Activated gamma-delta T cell treated with anti-CD3 and anti-CD28 coated beads, Interleukin-2, amount 50 U/mL, for 16 hours (primary cell): ENCODE measurements at regions not wholly inside any gene's neighbourhood (a gene's known extent, or its start where the extent isn't known, plus 50 kb on each side); places are given as distances from the start of the nearest gene placed in this dataset.

Experiments
- DNase-seq: peaks from one replicate; pipeline ENCODE4 v3.0.0-alpha.2; 2020; ENCODE audit warnings: low read depth

DNA sequence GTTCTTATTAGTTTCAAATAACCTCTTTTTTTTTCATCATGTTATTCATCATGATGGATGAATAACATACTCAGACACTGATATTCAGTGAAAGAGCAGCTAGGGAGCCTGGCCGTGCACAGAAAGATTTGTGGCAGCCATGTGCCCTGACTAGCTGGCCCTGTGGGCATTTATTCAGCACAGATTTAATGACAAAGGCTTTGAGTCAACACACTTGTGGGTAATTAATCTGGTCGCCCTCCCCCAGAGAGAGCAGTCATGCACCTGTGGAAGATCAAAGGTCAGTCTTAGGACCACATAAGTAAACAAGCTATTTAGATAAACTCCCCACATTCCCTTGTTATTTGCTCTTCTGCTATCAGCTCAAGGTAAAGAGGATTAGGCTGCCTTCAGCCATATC is 153.2 kb upstream of the HMCN1 start:
- no peak for DNase-seq

DNA sequence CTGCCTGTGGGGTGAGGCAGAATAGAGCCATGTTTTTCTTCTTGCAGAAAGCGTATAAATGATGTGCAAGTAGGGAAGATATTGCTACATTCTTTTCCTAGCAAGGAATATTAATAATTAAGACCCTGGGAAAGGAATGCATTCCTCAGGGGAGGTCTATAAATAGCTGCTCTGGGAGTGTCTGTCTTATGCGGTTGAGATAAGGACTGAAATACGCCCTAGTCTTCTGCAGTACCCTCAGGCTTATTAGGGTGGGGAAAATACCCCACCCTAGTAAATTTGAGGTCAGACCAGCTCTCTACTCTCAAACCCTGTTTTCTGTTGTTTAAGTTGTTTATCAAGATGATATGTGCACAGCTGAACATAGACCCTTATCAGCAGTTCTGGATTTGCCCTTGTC is 155.9 kb upstream of the HMCN1 start:
- no peak for DNase-seq

- DNase-seq = no peak
These were observed 159.9 kb upstream of the HMCN1 start for GRCh38 chr1:185574139-185574875.

- no peak for DNase-seq
These were observed 160.5 kb upstream of the HMCN1 start for GRCh38 chr1:185573677-185574076.

DNA sequence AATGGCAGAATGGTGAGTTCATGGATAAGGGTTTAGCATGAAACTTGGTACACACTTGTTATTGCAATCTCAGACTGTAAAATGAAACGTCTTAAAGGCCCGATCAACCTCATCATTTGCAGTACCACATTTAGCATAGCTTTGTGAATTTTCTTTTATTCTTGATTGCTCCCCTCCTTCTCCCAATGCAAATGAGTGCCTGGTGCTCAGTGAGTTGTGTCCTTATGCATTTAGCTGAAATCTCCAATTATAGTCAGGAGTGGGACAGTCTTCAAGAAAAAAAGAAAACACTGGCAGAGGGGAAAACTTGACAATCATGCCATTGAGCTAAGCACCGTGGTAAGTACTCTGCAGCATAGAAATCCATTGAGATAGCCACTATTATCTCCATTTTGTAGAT is 161.0 kb upstream of the HMCN1 start:
- no peak for DNase-seq

GRCh38 chr1:185570962-185571361 is 163.2 kb upstream of the HMCN1 start:
- DNase-seq = no peak

- DNase-seq = no peak
These were observed 165.8 kb upstream of the HMCN1 start for GRCh38 chr1:185568155-185569123.

- no peak for DNase-seq
These were observed 166.8 kb upstream of the HMCN1 start for GRCh38 chr1:185567440-185567839.

- peak; percentile 29 for DNase-seq
These were observed 167.2 kb upstream of the HMCN1 start for GRCh38 chr1:185566995-185567394.

DNA sequence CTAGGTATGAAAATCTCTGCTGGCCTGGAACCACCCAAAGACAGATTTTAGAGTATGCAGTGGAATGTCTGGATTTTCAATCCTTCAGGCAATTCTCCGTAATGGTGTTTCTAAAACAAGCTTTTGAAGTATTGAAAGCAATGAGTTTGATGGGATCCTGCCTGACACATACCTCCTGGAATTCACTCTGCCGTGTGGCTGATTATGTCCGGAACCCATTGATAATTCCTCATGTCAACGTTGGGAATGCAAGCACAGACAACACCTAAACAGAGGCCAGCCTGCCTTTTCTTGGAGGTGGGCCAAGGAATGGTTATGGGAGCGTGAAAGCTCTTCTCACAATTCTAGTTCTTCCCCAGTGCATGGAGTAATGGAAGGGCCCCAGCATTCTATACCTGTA is 168.9 kb upstream of the HMCN1 start:
- no peak for DNase-seq

GRCh38 chr1:185564816-185565215 is 169.4 kb upstream of the HMCN1 start:
- DNase-seq = no peak

DNA sequence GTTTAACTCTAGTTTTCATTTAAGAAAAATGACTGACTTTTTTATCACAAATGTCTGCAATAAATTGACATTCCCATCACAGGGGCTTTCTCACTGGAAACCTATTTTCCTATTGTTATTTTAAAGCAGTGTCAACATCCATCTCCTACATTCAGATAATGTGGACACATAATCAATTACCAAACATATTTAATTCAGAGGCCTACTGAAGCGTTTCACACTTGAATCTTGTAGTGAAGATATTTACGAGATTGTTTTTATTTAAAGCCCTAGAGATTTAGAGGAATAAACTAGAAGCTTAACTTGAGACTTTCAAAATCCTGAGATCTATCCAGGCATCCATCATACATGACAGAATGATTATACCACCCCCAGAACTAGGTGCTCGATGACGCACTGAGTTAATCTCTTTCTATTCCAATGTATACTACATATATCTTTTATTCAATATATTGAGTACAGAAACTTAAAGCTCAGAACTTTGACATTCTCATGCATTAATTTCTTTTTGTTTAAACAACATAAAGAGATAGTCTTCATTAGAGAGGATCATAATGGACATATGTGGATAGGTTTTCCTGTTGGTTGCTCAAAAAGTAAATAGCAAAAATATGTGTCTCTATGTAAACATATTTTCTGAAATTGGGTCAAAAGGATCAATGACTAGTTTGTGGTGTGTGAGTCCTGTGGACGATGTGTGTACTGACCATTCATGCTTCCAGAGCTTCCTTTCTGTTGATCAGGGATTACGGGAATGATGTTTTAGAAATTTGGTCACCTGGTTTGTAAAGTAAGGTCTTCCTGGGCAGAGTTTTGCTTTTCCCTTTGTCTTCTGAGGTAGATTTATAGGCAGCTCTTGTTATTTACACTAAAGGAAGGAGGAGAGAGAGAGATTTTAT is 171.5 kb upstream of the HMCN1 start:
- DNase-seq = no peak

DNA sequence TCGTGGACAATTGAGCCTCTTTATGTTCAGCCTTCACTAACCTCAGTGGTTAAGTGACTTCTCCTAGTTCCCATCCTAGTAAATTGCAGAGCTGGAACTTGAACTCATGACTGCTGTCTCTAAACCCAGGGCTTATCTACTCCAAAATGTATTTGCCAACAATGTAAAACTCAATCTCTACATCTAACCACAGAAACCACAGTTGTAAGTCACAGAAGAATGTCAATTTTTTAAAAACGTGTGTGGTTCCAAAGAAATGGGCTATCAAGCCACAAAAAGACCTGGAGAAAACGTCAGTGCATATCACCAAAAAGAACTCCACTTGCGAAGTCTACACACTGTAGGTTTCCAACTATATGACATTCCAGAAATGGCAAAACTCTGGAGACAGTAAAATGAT is 172.6 kb upstream of the HMCN1 start:
- DNase-seq = no peak

DNA sequence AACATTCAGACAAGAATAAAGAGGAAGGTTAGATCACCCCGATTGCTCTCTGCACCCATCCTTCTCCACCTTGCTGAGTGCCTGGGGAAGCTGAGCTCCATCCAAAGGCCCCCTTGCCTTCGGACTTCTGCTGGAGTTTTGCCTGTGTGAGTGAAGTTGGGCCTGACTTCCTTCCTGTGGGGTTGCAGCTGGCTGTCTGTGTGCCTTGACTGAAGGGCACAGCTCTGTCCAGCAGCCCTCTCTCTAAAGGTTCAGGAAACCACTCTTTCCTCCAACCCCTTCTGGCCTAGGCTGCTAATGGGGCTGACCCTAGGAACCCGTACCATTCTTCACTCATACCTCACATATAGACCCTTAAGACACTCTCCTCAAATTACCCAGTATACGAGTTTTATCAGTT is 173.4 kb upstream of the HMCN1 start:
- DNase-seq = no peak

DNA sequence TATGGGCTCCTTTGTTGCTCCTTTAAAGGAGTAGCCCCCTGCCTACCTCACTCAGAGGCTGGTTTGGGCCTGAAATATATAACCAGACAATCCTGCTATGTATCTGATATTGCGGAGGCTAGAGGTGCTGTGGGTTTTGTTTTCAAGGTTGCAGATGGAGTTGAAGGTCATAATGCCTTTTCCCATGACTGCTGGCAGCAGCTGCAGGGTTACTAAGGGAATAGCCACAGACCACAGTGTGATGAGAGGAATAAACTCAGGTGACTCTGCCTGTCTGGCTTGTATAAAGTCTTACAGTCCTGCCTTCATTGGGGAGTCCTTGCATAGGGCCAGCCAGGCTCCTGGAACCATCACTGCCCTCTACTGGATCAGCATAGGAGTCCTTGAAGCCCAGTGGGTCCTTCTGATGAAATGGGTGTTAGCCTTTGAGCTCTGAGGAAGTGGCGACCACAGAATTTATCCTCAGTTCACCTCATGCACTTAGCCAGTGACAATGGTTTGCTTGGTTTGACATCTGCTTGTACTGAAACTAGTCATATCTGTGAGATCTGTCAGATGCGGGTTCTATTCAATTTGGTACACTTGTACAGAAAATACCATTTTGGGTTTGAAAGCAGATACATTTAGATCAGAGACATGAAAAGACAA is 174.4 kb upstream of the HMCN1 start:
- DNase-seq = peak; percentile 32

DNA sequence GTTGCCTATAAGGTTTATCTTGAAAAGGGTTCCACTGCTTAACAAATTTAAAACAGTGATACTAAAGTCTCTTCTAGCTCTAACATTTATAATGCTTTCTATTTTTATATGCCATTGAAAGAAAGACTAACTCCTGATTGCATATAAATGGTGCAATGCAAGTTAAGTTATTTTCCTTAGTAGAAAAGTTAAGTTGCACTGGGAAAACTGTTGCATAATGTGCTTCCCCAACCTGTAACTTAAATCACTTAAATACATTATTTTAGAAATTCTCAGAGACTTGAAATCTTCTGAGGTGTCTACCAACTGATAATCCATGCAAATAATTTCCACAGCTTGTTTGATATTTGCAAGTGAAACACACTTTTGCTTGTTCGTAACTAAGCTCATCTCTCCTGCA is 175.0 kb upstream of the HMCN1 start:
- DNase-seq = no peak

DNA sequence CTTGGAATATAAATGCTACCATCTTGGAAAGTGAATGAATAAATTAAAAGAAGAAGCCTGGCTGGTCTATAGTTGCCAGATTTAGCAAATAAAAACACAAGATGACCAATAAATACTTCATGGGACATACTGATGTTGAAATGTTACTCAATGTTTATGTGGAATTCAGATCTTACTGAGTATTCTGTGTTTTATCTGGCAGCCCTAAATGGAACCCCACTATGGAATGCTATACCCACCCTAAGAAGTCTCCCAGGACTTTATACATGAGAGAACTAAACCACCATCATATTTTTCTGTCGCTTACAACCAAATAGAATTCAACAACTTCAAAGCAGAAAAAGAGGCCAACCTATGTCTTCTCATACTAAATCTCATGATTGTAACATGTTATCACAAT is 177.6 kb upstream of the HMCN1 start:
- DNase-seq = no peak

GRCh38 chr1:185555743-185556142 is 178.4 kb upstream of the HMCN1 start:
- no peak for DNase-seq

- no peak for DNase-seq
These were observed 183.2 kb upstream of the HMCN1 start for GRCh38 chr1:185551008-185551407.

GRCh38 chr1:185549906-185550305 is 184.3 kb upstream of the HMCN1 start:
- no peak for DNase-seq

DNA sequence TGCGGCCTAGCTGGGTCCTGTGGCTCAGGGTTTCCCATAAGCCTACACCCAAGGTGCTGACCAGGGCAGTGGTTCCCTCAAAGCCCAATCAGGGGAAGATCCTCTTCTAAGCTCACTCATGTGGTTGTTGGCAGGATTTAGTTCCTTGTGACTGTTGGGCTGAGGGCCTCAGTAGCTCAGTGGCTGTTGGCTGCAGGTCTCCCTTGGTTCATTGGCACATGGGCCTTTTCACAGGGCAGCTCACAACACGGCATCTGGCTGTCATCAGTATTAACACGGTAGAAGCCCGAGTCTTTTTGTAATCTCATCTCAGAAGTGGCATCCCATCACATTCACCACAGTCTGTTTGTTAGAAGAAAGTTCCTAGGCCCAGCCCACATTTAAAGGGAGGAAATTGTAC is 188.2 kb upstream of the HMCN1 start:
- no peak for DNase-seq

- no peak for DNase-seq
These were observed 192.3 kb upstream of the HMCN1 start for GRCh38 chr1:185541871-185542301.
